GM12875 (cell line): ENCODE measurements at regions not wholly inside any gene's neighbourhood (a gene's known extent, or its start where the extent isn't known, plus 50 kb on each side); places are given as distances from the start of the nearest gene placed in this dataset.

Experiments
- H3K4me3 ChIP-seq: one replicate; pipeline ENCODE4 v1.5.1; 2011; ENCODE audit warnings: low read depth, low read length, control low read depth
- CTCF ChIP-seq: IDR thresholded peaks from 2 replicates; pipeline ENCODE4 v1.5.1; 2011; ENCODE audit warnings: low read depth, mild to moderate bottlenecking, control low read depth, inconsistent platforms, low read length, moderate library complexity, borderline replicate concordance; ENCODE audit not compliant: insufficient read depth

GRCh38 chr6:14953836-14954235 is 292.0 kb upstream of the JARID2 start:
- no peak overlapping the region for H3K4me3 ChIP-seq
- TF ChIP-seq CTCF, result no peak

- no peak for TF ChIP-seq CTCF
- H3K4me3 ChIP-seq, result no peak overlapping the region
Measured at GRCh38 chr6:14957355-14958059, 288.4 kb upstream of the JARID2 start.

- H3K4me3 ChIP-seq, result no peak overlapping the region
- TF ChIP-seq CTCF, result no peak
Measured at GRCh38 chr6:14959324-14959885, 286.5 kb upstream of the JARID2 start.

GRCh38 chr6:14964556-14965270 is 281.2 kb upstream of the JARID2 start:
- H3K4me3 ChIP-seq, result no peak overlapping the region
- no peak for TF ChIP-seq CTCF

- no peak overlapping the region for H3K4me3 ChIP-seq
- no peak for TF ChIP-seq CTCF
Measured at GRCh38 chr6:14965424-14966075, 280.3 kb upstream of the JARID2 start.

- TF ChIP-seq CTCF, result no peak
- H3K4me3 ChIP-seq, result no peak overlapping the region
Measured at GRCh38 chr6:14966096-14966905, 279.6 kb upstream of the JARID2 start.
